T-helper 2 cell treated with Interferon-gamma antibody and Interleukin-4, amounts not matched to agents 5 μg/mL and 100 μg/mL, for 36 hours (primary cell): ENCODE measurements at regions not wholly inside any gene's neighbourhood (a gene's known extent, or its start where the extent isn't known, plus 50 kb on each side); places are given as distances from the start of the nearest gene placed in this dataset.

ENCODE experiments used
- DNase-seq: peaks from one replicate; pipeline ENCODE4 v3.0.0; 2021; ENCODE audit warnings: low spot score
- H3K27ac Mint-ChIP-seq: one replicate; pipeline ENCODE4 v1.8.0; 2021; ENCODE audit warnings: mild to moderate bottlenecking, mixed read lengths
- H3K27me3 Mint-ChIP-seq: one replicate; pipeline ENCODE4 v1.8.0; 2021; ENCODE audit warnings: low read depth, mixed read lengths
- H3K36me3 Mint-ChIP-seq: one replicate; pipeline ENCODE4 v1.8.0; 2021; ENCODE audit warnings: low read depth, mixed read lengths
- H3K4me1 Mint-ChIP-seq: one replicate; pipeline ENCODE4 v1.8.0; 2021; ENCODE audit warnings: low read depth, mixed read lengths
- H3K4me3 Mint-ChIP-seq: one replicate; pipeline ENCODE4 v1.8.0; 2022; ENCODE audit warnings: mild to moderate bottlenecking, moderate library complexity, mixed read lengths
- H3K9me3 Mint-ChIP-seq: one replicate; pipeline ENCODE4 v1.8.0; 2021; ENCODE audit warnings: mixed read lengths

DNA sequence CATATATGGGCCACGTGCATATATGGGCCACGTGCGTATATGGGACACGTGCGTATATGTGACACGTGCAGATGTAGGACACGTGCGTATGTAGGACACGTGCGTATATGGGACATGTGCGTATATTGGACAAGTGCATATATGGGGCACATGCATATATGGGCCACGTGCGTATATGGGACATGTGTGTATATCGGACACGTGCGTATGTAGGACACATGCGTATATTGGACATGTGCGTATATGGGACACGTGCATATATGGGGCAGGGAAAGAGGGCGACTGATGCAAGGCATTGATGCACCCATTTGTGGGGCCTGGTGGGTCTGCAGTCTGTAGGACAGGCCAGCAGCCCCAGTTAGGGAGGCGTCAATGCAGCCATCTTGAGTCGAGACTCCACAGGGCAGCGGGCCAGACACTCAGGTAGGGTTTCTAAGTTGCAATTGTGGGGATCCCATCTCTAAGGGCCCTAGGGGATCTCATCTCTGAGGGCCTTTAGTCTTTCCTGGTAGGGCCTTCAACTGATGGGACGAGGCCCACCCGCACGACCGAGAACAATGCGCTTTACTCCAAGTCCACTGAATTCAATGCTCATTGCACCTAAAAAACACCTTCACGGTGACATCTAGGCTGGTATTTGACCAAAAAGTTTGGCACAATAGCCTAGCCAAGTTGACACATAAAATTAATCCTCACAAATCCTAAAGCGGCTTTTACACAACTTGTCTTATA, 92.3 kb upstream of the ZNF516 start:
- H3K4me1 Mint-ChIP-seq, result no peaks in the 10 kb centered on the region
- H3K36me3 Mint-ChIP-seq, result no peaks in the 10 kb centered on the region
- H3K4me3 Mint-ChIP-seq, result no peak overlapping the region

DNA sequence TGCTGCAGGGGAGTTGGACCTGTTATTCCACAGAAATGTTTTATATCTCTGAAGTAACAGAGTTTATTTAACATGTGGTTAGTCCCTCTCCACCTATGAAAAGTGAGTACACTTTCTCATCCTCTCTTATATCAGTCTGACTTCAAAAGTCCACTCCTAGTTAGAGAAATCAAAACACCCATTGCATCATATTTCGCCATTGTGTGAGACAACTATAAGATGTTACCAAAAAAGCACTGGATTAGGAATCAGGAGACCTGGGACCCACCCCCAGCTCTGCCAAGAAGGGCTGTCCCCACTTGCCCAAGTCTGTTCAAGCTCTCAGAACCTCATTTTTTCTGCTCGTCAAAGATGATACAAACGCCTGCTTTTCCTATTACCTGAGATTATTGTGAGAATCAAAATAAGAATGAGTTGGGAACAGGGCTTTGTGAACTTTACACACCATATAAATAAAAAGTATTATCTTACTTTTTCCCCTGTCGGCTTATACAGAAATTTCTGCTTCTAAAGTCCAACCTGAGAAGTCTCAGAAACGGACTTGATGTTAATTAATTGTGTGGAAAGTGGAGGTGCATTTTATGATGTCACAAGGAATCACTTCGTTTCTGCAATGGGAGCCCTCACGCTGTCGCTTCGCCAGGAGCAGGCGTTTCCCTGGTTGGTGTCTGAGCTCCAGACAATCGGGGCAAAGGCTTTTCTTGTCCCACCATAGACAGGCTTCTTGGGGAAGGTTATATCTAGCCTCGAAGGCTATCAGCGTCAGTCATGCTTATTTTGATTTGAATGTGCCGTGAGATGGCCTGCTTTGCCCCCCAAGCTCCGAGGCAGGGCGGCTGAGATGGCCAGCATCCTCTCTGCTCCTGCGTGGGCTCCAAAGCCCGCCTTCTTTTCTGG, 89.6 kb upstream of the ZNF516 start:
- Mint-ChIP-seq H3K4me1 (no peaks in the 10 kb centered on the region), H3K36me3 (no peaks in the 10 kb centered on the region), H3K27ac (no peak overlapping the region), H3K4me3 (no peak overlapping the region), H3K27me3 (peaks cover 11% of the 10 kb centered on the region), H3K9me3 (no peaks in the 10 kb centered on the region)
- no peak for DNase-seq

More for the DNA sequence above, 92.3 kb upstream of the ZNF516 start:
- DNase-seq, result no peak
- Mint-ChIP-seq H3K27me3 (peaks cover 17% of the 10 kb centered on the region), H3K9me3 (no peaks in the 10 kb centered on the region), H3K27ac (no peak overlapping the region)

DNA sequence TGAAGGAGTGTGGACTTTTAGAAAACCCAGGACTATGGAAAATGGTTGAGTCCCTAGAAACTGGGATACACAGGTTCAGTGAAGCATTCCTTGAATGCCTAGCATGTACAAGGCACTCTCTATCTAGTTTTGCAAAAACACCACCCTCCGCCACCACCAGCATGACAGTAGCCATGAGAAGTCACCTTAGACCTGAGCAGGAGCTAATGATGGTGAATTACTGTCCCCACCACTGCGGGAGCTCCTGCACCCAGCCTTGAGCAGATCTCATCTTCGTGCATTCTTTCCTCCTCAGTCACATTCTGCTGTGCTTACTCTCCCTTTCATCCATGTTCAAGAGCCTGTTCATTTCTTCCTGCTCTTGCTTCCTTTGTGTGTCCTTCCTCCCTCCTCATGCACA, 86.2 kb upstream of the ZNF516 start:
- Mint-ChIP-seq H3K9me3 (no peaks in the 10 kb centered on the region), H3K36me3 (no peaks in the 10 kb centered on the region), H3K4me3 (no peak overlapping the region), H3K27ac (no peak overlapping the region), H3K27me3 (peaks cover 14% of the 10 kb centered on the region), H3K4me1 (no peaks in the 10 kb centered on the region)
- DNase-seq, result no peak

- Mint-ChIP-seq H3K36me3 (no peaks in the 10 kb centered on the region), H3K27ac (no peak overlapping the region), H3K9me3 (no peaks in the 10 kb centered on the region), H3K27me3 (peaks cover 17% of the 10 kb centered on the region), H3K4me1 (no peaks in the 10 kb centered on the region), H3K4me3 (no peak overlapping the region)
- no peak for DNase-seq
Measured at GRCh38 chr18:76580288-76580962, 85.4 kb upstream of the ZNF516 start.

DNA sequence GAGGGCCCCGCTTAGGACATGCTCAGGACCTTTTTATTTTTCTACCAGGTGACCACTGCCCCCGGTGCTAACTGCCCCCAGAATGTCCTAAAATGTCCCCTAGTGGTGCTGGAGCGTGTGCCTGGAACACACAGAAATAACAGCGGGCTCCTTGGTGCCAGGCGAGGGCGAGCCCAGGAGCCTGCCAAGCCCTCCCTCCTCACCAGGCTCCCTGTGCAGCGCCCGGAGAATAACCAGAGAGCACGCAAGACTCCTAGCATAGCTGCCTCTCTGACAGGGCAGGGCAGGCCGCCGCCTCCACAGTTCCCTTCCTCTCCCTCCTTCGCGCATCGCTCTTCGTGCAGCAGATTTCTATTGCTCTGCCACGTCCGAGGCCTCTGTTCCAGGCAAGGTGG, 84.3 kb upstream of the ZNF516 start:
- H3K4me3 Mint-ChIP-seq, result no peak overlapping the region
- H3K36me3 Mint-ChIP-seq, result no peaks in the 10 kb centered on the region
- DNase-seq, result no peak
- H3K27ac Mint-ChIP-seq, result no peak overlapping the region
- H3K27me3 Mint-ChIP-seq, result peaks cover 23% of the 10 kb centered on the region
- no peaks in the 10 kb centered on the region for H3K9me3 Mint-ChIP-seq
- no peaks in the 10 kb centered on the region for H3K4me1 Mint-ChIP-seq

- DNase-seq, result no peak
- Mint-ChIP-seq H3K27me3 (peaks cover 24% of the 10 kb centered on the region), H3K4me1 (no peaks in the 10 kb centered on the region), H3K4me3 (no peak overlapping the region), H3K9me3 (no peaks in the 10 kb centered on the region), H3K36me3 (no peaks in the 10 kb centered on the region), H3K27ac (no peak overlapping the region)
Measured at GRCh38 chr18:76578571-76579300, 83.7 kb upstream of the ZNF516 start.

- Mint-ChIP-seq H3K4me3 (no peak overlapping the region), H3K4me1 (no peaks in the 10 kb centered on the region), H3K27me3 (peaks cover 24% of the 10 kb centered on the region), H3K27ac (no peak overlapping the region), H3K36me3 (no peaks in the 10 kb centered on the region), H3K9me3 (no peaks in the 10 kb centered on the region)
- no peak for DNase-seq
Measured at GRCh38 chr18:76573325-76574025, 78.4 kb upstream of the ZNF516 start.

DNA sequence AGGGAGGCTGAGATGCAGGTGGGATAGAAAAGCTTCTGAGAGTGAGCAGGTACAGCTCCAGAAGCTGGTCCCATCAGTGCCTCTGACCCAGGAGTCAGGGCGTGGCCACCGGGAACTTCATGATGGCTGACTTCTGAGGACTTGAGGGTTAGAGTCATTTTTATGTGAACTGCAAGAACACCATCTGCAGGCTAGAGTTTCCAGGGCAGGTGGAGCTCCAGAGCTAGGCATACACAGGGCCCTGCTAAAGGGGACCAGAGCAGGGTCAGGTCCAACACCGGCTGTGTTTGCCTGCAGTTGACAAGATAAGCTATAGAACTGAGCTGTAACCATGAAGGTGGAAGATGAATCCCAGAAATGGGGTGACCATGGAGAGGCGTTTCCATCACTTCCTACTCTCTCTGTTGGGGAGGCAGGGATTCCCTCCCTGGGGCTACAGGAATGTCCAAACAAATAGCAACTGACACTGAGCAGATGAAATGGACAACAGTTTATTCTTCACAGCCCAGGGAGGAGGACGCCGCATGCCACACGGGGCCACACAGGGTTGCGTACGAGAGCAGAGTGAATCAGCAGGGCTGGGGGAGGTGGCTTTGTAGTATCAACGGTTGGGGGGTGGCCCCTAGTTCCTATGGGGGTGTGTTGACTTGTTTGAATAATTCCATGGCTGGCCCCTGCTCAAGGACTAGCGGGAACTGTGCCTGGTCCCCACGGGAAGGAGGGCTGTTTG, 77.6 kb upstream of the ZNF516 start:
- Mint-ChIP-seq H3K9me3 (no peaks in the 10 kb centered on the region), H3K4me1 (no peaks in the 10 kb centered on the region), H3K27me3 (peaks cover 20% of the 10 kb centered on the region), H3K4me3 (no peak overlapping the region), H3K36me3 (no peaks in the 10 kb centered on the region), H3K27ac (no peak overlapping the region)
- no peak for DNase-seq

DNA sequence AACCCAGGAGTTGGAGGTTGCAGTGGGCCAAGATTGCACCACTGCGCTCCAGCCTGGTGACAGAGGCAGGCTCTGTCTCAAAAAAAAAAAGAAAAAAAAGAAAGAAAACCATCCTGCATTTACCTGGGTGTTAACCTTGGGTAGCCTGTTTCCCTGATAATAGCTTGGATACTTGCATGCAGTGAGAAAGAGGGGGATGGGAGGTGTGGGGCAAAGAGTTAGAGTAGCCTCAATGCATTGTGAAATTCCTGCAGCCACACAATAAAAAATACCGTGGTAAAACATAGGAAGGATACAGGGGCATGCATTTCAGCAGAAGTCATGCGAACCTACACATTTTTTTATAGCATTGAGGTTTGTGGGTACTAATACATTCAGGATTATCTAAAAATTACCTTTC, 76.6 kb upstream of the ZNF516 start:
- Mint-ChIP-seq H3K4me1 (no peaks in the 10 kb centered on the region), H3K9me3 (no peaks in the 10 kb centered on the region), H3K36me3 (no peaks in the 10 kb centered on the region), H3K4me3 (no peak overlapping the region), H3K27ac (no peak overlapping the region), H3K27me3 (peaks cover 20% of the 10 kb centered on the region)
- DNase-seq, result no peak

- no peak overlapping the region for H3K27ac Mint-ChIP-seq
- no peaks in the 10 kb centered on the region for H3K4me1 Mint-ChIP-seq
- no peaks in the 10 kb centered on the region for H3K9me3 Mint-ChIP-seq
- H3K4me3 Mint-ChIP-seq, result no peak overlapping the region
- no peak for DNase-seq
- H3K36me3 Mint-ChIP-seq, result no peaks in the 10 kb centered on the region
- H3K27me3 Mint-ChIP-seq, result peaks cover 22% of the 10 kb centered on the region
Measured at GRCh38 chr18:76570856-76571255, 75.8 kb upstream of the ZNF516 start.

DNA sequence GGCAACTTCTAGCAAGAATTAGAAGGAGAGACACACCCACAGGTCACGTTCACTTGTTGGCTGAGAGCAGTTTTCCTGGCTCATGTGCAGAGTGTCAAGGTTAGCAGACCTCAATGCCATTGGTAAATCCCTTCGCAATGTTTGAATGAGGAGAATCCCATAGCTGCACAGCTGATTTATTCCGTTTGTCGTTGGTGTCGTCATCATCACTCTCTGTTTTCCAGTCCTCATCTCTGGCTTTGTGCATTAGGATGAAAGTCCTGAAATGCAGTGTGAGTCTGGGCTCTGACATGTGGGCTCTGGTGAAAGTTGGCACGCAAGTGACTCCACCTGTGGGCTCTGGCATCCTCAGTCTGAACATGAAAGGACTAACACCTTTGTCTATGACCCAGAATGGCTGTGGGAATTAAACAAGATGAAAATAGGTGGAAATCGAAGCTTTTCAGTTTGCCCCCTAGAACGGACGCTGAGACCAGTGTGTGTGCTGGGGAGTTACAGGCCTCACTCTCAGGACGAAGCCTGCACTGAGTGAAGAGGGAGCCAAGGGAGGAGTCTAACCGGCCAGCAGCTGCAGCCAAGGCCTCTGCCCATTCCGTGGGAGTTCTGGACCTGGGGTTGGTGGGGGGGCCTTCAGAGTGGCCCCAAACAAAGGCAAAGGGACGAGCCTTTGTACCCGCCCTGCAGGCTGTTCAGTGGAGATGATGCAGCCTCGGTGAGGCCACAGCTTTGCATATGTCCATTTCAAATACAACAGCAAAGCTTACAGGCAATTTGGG, 74.8 kb upstream of the ZNF516 start:
- DNase-seq, result no peak
- H3K4me1 Mint-ChIP-seq, result no peaks in the 10 kb centered on the region
- H3K4me3 Mint-ChIP-seq, result no peak overlapping the region
- H3K36me3 Mint-ChIP-seq, result no peaks in the 10 kb centered on the region
- H3K27ac Mint-ChIP-seq, result no peak overlapping the region
- H3K27me3 Mint-ChIP-seq, result peaks cover 21% of the 10 kb centered on the region
- H3K9me3 Mint-ChIP-seq, result no peaks in the 10 kb centered on the region

GRCh38 chr18:76568731-76569130, 73.7 kb upstream of the ZNF516 start:
- DNase-seq, result no peak
- Mint-ChIP-seq H3K27ac (no peak overlapping the region), H3K36me3 (no peaks in the 10 kb centered on the region), H3K9me3 (no peaks in the 10 kb centered on the region), H3K4me3 (no peak overlapping the region), H3K27me3 (peaks cover 23% of the 10 kb centered on the region), H3K4me1 (no peaks in the 10 kb centered on the region)
